ENCODE measurements at regions not wholly inside any gene's neighbourhood (a gene's known extent, or its start where the extent isn't known, plus 50 kb on each side); places are given as distances from the start of the nearest gene placed in this dataset.

DNA sequence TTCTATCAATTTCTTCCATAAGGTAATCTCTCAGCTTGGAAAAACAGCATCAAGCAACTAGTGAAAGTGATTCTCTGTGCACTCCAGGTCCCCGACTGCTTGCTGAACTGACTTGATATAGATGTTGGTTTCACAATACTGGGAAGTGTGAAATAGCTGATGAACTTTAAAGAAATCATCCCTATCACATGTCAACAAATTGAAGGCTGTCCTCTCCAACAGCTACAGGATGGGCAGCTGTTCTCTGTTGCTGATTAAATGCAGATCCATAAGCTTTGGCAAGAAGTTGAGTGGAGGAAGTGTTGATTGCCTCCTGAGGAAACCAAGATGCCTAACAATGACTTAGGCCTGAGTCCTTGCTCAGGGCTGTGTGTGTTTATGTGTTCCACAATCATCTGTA, 130.4 kb upstream of the GDF10 start:
- peak; percentile 52 for DNase-seq

GRCh38 chr10:47173929-47174442, 126.0 kb upstream of the GDF10 start:
- no peak for DNase-seq

DNA sequence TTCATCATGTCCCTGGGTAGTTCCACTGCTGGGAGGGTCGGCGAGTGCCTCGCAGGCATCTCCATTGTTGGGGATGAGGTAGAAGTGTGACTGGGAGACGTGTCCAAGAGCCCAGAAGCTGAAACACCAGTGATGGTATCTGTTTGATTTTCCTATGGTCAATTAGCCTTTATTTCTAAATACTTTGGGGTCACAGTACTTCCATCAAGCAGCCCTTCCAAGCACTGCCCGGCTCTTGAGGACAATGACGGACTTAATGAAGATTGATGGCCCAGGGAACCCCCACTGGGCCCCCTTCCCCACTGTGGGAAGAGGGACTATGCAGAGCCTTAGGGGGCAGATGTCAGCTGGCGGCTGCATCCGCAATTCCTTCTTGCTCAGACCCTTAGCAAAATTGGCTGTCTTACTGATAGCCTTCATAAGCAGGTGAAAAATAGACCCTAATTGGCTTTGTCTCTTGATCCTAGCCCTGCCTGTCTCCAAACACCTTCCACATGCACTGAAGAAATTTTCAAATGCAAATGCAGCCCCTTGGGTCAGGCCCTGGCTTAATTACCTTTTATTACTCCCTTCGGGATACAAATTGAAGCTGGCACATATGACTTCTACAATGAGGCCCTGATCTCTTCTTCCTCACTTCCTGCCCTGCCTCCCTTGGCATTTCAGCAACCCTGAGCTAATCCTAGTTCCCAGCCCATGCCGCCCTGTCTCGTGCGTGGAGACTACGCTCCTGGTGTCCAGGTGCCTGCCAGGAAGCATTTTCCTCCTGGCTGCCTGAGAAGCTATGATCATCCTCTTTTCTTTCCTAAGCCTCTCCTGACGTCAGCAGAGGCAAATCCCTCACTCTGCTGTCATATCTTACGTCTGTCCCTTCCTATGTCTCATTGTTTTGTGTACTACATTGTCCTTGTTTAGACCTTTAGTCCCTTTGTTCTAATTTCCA, 124.5 kb upstream of the GDF10 start:
- no peak for DNase-seq

GRCh38 chr10:47176206-47176902, 123.6 kb upstream of the GDF10 start:
- DNase-seq = no peak

GRCh38 chr10:47176903-47177868, 122.8 kb upstream of the GDF10 start:
- no peak for DNase-seq

DNA sequence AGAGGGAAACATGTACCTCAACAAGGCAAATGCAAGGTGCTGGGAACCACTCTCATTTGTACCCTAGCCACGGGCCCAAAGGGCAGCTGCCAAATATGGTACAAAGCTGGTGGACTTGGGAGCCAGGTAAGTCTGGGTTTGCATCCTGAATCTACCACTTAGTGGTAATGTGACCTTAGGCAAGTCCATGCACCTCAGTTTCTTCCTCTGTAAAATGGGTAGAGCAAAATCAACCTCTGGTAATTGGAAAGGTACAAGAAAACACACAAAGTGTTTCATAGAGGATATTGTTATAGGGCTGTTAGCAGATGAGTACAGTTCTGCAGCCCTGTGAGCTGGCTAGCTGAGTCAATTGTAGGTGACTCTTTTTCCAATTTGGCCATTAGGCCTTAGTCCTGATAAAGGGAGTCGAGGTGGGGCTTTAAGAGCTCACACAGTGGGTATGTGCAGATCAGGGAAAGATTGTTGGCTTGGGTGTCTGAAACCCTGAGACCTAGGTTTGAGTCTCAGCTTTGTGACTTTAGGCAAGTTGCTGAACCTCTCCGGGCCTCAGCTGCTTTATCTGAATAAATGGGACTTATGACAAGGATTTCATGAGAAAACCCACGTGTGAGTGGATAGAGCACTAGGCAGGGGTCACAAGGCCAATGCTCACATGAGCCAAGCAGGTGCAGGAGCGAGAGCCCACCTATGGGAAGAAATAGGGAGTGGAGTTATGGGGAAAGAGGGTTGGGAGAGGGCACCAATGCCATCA, 121.3 kb upstream of the GDF10 start:
- no peak for DNase-seq

GRCh38 chr10:47179291-47179647, 120.7 kb upstream of the GDF10 start:
- no peak for DNase-seq

DNA sequence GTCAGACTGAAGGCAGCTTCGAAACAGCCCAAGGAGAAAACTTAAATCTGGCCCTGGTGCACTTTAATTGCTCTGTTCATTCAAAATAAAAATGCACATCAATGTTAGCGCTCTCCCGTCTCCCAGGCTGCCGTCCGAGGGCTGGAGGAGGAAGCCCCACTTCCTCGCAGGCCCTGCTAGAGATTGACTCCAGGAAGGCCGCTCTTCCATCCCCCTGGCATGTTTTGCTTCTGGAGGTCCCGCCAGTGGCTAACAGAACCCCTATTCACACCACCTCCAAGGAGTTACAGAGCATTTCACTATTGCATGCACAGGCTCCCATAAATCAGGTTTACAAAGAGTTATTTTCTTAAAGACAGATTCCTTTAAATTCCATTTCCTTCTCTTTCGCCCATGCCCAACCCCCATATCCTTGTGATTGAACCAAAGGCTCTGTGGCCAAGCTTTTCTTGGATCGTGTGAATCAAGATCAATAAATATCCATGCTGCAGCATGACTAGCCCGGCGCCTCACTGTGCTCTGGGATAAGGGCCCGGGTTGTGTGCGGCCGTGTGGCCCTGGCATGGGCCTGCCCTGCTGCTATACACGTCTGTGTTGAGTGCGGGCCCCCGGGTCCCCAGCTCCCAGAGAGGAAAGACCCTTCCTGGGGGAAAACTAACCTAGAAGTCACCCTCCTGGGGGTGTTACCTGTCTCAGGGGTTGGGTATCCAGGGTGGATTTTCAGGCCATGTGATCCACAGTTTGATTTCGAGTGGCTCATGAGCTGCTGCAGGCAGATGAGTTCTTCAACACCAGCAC, 118.7 kb upstream of the GDF10 start:
- DNase-seq = no peak

DNA sequence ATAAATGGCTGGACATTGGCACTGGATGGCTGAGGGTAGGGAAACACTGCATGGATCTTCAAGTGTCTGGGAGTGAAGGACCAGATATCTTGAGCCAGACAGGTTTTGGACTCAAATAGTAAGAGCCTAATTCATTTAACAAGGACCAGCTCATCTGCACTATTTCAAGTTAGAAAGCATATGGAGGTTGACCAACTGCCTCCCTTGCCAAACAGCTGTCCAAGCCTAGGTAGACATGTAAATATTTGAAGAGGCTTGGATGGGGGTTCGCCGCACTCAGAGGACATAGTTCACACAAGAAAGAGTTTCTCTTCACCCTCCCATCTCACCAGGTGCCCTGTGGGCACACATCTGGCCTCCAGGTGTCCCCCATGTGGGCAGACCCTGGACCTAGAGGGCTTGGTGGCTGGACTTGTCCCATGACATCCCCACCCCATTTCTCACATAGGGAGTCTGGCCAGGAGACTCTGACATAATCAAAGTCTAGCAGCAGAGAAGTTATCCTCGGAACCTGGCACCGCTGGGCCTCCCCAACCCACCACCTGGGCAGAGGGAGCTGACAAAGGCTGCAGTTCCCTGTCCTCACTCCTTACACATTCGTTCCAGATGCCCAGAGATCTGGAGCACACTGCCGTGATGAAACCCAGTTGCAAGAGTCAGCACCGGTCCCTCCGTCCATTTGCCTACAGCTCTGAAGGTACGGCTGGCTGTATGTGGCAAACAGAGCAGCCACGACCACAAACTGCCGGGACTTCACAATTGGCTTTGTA, 116.9 kb upstream of the GDF10 start:
- no peak for DNase-seq

DNA sequence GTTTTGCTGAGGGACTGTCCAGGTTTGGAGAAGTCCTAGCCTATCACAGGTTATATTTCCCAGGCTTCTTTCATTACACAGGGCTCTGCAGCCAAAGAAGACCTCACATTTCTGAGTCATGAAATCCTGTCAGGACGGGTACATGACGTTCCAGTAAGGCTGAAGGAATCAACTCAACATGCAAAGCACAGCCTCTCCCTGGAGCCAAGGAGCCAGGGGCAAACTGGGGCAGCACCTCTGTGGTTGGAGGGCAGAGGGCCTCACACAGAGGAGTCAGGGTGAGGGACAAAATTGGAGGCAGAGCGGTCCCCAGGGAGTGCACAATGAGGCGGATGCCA, 116.3 kb upstream of the GDF10 start:
- DNase-seq = no peak

- DNase-seq = no peak
These were observed 115.7 kb upstream of the GDF10 start for GRCh38 chr10:47184273-47184672.

- DNase-seq = no peak
These were observed 115.2 kb upstream of the GDF10 start for GRCh38 chr10:47184724-47185330.

DNA sequence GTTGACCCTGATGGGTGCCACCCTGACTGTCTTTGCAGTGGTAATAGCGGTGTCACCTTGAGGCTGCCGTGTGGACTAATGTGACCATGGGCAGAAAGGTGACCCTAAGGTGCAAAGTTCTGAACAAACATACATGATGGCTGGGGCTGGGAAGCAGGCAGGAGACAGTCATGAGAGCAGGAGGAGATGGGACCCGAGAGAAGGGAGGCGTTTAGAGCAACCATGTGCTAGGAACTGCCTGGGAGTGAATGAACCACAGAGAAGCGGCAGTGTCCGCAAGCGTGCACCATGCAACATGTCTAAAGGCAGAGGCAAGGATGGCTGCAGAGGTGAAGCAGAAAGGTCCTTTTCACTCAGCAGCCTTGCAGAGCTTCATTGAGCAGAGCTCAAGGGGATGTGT, 113.1 kb upstream of the GDF10 start:
- no peak for DNase-seq

DNA sequence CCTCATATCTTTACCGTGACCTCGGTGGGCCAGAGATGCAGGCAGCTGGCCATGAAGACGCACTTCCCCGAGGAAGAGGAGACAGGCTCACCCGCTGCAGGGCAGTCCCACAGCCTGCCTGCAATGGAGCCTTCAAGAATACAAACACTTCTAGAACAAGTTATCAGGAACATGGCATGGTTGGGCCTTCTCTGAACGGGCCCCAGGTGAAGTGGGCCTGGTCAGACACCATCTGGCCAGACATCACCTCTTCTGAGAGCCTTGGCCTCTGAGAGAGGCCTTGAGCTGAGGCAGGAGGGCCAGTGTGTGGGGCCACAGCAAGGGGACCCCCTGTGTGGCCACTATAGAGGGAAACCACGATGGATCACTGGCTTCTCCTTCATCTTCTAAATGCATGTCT, 112.4 kb upstream of the GDF10 start:
- no peak for DNase-seq

GRCh38 chr10:47188156-47188555, 111.8 kb upstream of the GDF10 start:
- DNase-seq = no peak

DNA sequence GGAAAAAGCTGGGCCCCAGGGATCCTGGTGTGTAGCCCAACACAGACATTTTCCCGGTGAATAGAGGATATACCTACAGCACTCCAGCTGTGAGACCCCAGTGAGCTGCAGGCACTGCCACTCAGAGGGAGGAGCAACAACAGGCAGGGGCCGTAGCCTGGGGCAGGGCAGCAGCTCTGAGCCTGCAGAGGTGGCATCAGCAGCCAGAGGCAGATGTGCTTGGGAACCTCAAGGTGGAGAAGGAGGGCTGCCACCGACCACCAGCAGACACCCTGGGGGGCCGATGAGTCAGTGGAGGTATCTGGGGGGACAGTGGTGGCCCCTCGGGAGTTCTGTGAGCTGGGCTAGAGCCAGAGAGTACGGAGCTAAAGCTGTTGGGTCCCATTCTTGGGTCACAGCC, 110.2 kb upstream of the GDF10 start:
- DNase-seq = no peak

- DNase-seq = no peak
These were observed 109.7 kb upstream of the GDF10 start for GRCh38 chr10:47190301-47190700.

- DNase-seq = no peak
These were observed 109.1 kb upstream of the GDF10 start for GRCh38 chr10:47190802-47191450.

GRCh38 chr10:47192273-47192672, 107.7 kb upstream of the GDF10 start:
- DNase-seq = no peak

- DNase-seq = no peak
These were observed 106.3 kb upstream of the GDF10 start for GRCh38 chr10:47193666-47194065.

All from suppressor macrophage treated with lipopolysaccharide for 4 hours (primary cell).